GM18870 (cell line): ENCODE measurements at regions not wholly inside any gene's neighbourhood (a gene's known extent, or its start where the extent isn't known, plus 50 kb on each side); places are given as distances from the start of the nearest gene placed in this dataset.

Source experiments
- ATAC-seq: cut with Tn5 transposase; IDR thresholded peaks from one replicate; pipeline ENCODE4 v1.9.1; 2021; ENCODE audit warnings: moderate library complexity; ENCODE audit not compliant: unreplicated experiment

DNA sequence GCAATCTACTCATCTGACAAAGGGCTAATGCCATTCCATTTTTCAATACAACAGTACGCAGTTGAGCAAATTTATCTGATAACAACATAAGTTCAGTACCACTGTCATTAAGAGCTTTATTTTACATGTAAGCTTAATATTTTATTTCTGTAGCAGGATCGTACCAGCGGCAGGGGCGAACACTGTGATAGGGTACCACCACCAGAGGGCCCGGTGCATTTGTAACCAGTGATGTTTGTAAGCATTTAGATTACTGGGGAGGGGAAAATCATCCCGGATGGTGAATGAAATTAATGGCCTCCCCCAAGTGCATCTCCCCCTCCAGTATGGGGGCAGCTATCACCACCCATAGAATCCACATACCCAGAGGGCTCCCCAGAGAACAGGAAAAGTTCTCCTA is 179.0 kb downstream of the ADGRA3 start:
- ATAC-seq: no peak

DNA sequence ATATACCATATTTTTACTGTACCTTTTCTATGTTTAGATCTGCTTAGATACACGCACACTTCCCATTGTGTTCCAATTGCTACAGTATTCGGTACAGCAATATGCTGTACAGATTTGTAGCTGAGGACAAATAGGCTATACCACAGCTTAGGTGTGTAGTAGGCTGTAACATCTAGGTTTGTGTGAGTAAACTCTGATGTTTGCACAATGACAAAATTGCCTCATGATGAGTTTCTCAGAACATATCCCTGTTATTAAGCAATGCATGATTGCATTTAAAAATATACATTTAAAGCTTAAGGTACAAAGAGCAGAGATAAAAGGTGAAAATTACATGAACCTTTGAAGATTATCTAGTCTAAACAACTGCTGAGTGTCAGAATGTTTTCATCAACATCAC is 181.7 kb downstream of the ADGRA3 start:
- no peak for ATAC-seq

DNA sequence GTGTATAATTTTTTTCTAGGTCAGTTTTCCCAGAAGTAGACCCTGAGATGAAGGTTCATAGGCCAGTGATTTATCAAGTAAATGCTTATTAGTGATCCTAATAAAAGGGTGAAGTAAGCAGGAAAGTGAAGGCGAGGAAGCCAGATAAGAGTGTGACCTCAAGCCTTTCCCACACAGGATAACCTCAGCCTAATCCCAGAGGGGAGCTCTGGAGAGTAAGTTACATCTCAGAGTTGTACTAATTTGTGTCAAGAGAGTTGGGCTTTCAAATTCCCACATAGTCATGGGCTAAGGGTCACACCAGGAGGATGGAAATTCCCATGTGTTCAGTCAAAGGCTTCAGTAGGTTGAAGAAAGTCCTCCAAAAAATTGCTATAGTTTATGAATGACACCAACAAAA is 191.4 kb downstream of the ADGRA3 start:
- no peak for ATAC-seq

DNA sequence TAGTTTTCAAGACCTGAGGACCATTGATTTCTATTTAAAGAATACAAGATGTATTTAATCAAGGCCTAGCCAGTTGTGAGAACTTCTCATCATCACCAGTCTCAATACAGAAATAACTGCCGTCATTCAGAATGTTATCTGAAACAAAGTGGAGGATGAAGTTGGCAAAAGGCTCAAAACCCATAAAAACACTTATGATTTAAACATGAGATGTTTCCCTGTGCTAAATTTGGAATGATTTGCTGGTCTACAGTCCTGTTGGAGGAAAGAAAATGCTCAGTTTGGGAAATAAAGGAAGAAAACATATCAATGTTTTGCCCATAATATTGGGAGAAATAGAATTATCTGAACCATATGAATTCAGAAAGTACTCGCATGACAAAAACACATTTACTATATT is 192.2 kb downstream of the ADGRA3 start:
- ATAC-seq: no peak

DNA sequence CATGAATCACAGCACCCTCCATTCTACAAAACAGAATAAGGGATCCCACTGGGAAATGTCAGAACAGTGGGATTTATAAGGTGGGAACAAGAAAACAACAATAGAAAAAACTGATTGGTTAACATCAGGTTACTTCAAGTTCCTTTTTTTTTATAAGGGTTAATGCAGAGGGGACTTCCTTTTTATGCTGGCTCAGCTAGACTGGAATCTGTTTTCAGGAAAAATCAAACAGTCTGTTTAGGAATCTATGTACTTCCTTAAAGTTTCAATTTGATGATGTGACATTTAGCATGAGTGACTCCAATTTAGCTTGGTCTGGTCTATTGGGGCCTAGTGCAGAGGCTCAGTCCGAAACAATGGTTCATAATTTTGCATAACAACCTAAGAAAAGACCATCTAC is 192.9 kb downstream of the ADGRA3 start:
- ATAC-seq: no peak

DNA sequence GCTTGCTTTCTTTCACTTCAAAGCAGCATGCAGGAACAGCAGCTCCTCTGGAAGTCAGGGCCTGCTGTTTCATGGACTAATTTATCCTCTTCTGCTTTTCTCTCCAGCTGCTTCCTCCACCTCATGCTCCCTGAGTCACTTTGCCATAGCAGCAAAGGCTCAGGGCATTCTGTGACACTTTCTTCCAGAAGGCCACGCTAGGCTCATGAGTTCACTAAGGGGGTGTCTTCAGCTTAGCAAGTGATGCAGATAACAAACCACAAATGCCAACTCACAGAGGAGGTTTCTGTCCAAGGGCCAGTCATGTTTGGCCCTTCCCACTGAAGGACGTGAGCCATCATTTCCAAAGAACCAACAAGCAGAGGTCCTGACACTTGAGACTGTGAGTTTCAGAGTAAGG is 200.2 kb downstream of the ADGRA3 start:
- ATAC-seq: no peak

DNA sequence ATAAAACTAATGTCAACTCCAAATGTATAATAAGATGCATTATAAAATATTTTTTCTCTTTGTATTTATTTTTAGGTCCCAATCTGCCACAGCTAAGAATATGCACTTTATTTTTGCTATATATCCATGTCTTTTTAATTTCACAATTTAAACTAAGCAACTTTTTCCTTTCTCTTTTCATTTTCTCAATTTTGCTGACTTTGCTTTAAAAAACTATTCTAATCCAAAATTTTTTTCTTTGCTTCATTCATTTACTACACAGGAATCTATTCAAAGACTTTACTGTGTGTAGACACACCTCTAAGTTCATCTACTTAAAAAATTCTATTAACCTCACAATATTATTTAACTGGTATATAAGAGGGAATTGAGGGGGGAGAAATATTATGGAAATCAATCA is 201.9 kb downstream of the ADGRA3 start:
- no peak for ATAC-seq

DNA sequence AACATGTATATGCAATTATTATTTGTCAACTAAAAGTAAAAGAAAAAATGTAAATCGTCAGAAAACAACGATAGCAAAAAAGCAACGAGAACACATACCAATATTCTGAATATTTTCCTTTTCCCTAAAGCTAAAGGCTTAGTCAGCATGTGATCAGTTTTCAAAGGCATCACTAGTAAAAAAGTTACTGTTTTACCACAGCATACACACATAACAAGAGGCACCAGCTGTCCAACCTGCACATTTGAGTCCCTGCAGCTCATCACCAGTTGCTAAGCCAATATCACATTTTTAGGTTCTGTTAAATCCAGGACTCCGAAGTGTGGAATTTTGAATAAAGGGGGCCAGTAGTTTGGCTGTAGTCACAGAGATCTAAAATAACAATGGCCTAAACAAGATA is 203.8 kb downstream of the ADGRA3 start:
- no peak for ATAC-seq

DNA sequence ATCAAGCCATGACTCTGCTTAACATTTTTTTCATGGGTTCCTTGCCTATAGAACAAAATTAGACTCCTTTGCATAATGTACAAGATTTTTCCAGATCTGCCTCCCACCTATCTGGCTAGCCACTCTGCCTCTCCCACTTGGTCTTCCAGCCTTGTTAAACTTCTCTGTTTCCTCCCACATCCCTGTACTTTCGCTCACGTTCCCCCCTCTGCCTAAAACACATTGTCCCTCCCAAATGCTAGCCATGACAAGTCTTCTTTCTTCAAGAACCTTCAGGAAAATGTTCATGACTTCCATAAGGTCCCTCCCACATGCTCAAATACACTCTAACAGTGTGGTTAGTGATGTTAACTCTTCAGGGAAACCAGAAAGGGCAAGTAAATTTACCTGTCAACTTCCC is 214.6 kb downstream of the ADGRA3 start:
- no peak for ATAC-seq

DNA sequence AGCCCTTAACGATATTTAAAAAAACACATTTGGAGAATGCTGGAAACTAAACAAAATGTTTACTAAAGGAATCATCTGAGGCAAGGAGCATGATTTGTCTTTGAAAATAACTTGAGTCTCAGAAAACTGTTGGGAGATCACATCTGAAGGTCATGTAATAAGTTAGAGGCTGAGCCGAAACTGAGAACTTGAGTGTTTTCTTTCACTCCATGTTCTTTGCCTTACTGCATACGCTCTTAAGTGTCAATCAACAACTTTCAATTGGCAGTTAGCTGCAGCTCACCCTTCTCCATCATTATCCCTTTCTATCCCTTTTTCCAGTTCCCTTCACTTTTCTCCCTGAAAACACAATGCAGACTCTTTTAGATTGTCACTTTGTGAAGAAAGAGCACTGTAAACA is 216.2 kb downstream of the ADGRA3 start:
- ATAC-seq: no peak

DNA sequence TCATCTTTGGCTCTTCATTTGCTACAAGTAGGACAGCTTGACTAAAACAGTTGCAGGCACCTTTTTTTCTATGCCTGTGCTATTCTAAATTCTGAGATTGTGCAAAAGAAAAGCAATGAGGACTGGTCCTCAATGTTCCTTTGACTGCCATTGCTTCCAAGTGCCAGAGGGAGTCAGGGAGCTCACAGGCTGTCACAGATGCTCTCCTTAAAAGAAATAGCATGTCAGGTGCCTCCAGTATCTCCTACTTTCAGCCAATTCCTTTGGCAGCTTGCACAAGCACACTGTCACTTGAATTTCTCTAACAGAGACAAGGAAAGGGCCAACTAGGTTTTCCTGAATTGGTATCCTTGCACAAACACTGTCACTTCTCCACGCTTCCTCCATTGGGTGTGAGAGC is 228.2 kb downstream of the ADGRA3 start:
- ATAC-seq: no peak

DNA sequence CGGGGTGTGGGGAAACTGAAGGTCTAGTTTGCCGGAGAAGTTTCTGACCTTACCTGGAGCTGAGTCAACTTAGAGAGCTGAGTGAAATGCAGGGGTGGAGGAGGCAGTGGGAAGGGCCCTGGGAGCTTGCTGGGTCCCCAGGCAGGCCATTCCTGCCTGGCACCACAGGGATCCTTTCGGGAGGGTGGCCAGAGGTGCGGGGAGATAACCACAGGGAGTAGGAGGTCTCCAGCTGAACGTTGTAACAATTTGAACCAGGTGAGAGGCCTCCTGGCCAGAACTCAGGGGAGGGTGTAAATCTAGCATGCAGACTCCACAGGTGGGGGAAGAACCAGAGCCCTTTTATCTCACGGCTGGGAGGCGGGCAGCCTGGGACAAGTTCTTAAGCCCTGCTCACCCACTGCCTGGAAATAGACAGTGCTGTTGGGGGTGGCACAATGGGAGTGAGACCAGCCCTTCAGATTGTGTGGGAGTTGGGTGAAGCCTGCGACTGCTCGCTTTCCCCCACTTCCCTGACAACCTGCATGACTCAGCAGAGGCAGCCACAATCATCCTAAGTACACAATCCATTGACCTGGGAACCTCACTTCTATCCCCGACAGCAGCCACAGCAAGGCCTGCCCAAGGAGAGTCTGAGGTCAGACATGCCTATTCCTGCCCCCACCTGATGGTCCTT is 247.4 kb downstream of the ADGRA3 start:
- ATAC-seq: no peak

DNA sequence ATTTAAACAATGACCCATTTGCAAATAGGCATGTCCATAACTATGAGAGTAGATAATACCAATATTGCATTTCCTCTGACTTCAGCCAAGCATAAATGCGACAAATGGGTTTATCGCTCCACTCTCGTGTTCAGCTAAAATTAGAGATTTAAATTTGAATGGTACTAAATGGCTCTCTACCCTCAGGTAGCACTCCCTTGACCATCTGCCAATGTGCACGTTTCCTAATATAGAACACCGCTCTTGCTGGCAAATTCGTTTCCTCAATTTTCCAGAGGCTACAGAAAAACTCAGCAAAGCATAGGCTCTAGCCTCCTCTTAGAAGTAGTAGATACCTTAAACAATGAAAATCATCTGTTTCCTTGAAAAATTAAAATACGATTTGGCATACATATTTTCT is 251.6 kb downstream of the ADGRA3 start:
- ATAC-seq: no peak

DNA sequence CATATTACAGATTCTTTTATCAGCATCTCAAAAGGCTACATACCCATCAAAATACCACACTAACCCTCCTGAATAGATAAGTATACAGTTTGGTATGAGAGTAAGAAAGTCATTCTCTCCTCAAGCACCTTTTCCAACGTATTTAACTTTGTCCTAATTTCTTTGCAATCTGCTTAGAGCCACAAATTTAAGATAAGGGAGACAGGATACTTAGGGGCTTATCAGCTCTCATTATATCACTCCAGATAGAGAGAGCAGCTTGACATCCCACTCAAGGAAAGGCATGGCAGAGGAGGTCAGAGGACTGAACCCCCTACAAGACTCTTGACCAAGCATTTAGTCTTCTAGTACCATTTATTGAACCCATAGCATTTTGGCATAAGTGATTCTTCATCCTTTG is 262.4 kb downstream of the ADGRA3 start:
- no peak for ATAC-seq

DNA sequence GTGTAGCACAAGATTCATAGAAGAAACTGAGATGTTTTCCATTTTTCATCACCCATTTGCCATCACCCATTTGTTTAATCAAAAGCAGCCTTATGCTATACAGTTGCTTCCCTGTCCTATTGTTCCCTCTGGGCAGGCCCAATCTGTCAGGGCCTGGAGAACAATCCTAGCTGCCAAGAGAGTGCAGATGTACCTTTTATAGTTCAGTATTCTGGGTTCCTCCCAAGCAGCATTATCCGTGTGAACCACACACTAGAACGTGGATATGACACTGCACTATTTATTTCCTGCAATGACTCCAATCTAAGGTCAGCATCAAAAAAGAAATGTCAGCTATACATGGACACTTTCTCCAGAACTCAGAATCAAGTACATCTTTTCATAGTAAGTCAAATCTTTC is 269.0 kb downstream of the ADGRA3 start:
- no peak for ATAC-seq

DNA sequence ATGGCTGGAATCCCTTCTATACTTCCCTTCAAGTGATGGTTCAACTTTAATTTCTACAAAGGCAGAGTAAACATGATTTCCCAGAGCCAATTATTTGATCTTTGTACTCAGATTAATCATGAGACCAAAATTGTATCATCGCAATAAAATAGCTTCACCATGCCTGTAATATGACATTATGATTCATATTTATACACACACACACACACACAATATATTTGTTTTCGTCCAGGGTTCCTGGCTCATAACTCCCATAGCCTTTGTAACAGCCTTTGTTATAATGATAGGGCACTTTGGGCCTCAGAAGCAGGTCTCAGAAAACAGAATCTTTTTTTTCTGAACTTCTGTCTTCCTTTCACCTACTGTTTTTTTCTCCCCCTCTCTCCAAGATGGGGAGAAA is 270.6 kb downstream of the ADGRA3 start:
- ATAC-seq: no peak

DNA sequence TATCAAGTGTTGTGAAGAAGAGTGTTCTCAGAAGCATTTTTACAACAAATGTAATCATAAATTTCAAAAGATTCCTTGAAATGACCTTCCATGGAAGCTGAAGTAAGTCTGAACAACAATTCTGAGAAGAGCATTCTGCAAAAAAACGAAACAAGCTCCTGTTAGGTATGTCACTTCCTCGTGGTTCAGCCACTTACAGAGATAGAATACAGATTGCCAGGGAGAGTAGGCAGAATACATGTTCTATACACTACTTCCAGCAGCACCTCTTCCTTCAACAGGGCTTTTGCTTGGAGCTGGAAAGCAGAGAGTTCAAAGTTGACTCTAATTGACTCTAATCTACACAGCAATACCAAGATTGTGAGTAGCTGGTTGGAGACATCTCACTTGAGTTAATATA is 274.5 kb downstream of the ADGRA3 start:
- ATAC-seq: no peak

DNA sequence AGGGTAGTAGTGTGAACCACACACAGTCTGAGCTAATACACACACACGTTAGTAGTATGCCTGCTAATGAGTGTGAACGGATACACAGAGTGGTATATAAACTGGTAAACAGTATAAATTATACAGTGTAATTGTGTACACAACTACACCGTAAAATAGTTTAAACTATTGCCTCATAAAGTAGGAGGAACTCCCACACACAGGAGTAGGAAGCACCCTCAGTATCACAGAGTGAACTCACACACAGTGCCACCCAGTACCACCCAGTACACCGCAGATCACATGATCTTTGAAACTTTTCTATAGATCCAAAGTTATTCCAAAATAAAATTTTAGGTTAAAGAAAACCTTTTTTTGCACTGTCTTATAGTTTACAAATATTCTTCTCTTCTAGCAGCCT is 275.1 kb downstream of the ADGRA3 start:
- ATAC-seq: no peak

DNA sequence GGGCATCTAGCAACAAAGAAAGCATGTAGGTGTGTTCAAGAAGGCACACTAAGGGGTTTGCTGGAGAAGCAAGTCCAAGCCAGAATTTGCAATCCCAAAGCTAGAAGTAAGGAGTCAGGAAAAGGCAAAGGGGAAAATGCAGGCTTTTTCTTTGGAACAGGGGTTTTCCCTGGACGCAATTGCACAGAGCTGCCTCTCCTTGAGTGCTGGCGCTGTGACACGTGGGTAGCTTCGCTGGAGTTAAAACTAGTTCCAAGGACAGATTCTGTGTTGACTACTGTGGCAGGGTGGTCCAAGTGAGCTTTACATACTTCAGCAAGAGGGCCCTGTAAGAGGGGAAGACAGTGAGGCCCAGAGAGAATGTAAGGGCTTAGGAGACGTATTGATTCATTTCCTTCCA is 277.1 kb downstream of the ADGRA3 start:
- ATAC-seq: no peak

DNA sequence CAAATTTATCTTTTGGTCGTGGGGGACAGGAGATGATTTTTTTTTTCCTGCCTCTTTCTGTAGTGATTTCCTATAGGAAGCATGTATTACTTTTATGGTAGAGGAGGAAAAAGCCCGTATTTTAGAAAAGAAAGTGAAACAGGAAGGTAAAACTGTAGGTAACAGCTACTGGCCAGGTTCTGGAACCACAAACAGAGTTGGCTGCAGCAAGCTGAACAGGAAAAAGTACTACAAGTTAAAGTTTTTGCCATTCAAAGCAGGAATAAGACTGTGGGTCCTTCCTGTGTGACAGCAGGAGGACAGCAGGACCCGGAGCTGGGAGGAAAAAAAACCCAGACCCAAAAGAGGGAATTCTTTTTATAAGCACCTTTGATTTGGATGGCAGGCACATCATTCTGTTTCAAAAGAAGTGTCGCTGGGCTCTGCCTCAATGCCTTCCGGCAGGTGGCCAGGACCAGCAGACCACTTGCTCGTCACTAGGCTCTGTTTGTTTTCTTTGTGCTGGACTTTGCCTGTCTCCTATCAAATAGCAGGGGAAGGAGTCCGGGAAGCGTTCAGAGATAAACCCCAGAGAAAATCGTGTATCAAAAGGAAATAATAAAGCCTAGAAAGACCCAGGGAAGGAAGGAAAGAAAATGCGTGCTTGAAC is 277.9 kb downstream of the ADGRA3 start:
- ATAC-seq: no peak

DNA sequence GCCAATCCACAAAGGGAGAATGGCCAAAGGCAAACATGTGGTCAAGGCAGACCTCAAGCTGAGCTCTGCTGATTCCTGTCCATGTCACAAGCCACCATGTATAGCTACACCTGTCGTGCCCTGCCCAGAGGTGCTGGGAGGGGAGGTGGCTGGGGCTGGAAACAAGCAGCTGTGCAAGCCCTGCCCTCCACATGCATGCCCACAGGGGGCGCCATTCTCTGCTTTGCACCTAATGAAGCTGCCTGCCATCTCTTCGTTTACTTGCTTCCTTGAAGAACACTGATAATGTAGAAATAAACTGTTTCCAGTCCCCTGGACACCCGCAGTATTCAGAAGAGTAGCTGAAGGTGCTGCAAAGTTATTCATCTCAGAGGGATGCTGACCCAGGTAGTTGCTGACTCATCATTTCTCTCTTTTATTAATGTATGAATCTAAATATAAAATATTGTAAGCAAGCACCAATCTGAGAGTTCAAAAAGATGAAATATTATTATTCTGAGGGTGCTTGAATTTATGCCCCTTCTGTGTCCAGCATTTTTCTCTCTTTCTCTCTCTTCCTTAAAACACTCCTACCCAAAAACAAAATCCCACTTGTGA is 278.6 kb downstream of the ADGRA3 start:
- no peak for ATAC-seq

DNA sequence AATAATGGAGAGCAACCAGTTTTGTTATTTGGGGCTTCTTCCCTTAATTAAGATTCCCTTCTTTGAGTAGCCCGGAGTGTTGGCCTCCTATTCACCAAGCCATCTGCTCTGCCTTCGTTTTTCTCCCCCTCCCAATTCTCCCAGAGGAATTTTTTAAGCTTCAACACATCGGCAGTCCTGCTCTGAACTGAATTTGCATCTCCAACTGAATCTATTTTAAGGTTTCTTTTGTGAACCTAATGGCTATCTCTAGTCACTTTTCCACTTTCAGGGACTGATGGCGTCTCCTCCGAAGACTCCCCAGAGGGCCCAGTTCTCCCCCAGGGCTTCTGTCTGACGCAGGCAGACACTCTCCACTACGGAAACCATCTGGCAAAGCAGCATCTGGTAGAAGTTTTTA is 280.2 kb downstream of the ADGRA3 start:
- no peak for ATAC-seq

DNA sequence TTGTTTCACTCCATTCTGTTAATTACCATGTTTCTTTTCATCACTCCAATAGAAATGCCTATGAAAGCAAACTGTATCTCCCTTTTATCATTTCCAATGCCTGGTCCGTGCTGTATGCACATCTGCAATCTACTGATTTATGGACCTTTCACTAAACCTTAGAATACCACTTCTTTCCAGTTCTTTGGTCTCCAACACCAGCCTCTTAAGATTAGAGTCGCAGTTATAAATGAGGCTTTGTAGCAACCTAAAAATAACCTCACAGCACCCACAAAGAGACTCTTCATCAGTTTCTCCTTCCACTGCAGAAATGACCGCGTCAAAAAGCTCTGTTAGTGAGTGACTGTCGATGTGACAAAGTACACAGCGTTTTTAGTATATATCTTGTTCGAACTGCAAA is 282.6 kb downstream of the ADGRA3 start:
- no peak for ATAC-seq
